ENCODE measurements at regions not wholly inside any gene's neighbourhood (a gene's known extent, or its start where the extent isn't known, plus 50 kb on each side); places are given as distances from the start of the nearest gene placed in this dataset.

GRCh38 chr11:113579292-113579940, 104.2 kb upstream of the DRD2 start:
- DNase-seq (ENCODE audit: low spot score) = no peak

- no peak for DNase-seq (ENCODE audit: low spot score)
These were observed 103.6 kb upstream of the DRD2 start for GRCh38 chr11:113578715-113579250.

GRCh38 chr11:113578033-113578380, 102.8 kb upstream of the DRD2 start:
- no peak for DNase-seq (ENCODE audit: low spot score)

DNA sequence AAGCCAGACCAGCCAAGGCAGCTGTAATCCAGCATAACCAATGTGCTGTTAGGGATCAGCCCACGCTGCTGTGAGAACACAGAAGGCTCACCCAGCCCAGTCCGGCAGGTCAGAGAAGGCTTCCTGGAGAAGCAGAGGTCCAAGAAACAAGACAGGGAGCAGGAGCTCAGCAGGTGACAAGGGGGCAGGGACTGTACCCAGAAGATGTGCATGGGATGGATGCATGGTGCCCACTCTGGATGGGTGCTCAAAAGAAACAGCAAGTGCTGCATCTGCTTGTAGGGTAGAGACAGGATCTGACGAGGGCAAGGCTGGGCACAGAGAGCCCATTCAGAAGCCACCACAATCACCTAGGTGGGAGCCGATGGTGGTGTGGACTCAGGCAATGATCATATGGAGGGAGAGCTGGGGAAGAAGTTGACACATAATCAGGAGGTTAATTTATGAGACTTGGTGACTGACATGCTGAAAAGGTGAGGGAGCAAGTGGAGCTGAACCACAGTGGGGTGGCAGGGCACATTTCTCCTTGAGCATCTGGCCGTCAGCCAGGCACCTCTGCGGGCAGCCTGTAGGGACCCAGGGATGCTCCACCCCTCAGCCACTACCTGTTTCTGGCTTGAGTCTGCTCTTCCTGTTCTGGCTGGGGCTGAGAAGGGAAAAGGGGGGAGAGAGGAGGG, 102.3 kb upstream of the DRD2 start:
- no peak for DNase-seq (ENCODE audit: low spot score)

DNA sequence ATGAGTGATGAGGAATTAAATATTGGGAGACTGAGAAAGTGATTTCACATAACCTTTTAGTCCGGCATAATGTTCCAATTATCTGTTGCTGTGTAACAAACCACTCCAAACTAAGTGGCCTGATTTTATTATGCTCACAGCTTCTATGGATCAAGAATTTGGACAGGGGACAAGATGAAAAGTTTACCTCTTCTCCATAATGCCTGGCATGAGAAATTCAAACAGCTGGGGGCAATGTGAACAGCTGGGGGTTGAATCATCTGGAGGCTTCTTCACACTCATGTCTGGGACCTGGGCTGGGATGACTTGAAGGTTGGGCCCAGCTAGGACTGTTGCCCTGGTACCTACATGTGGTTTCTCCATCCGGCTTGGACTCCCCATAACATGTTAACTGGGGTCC, 99.4 kb upstream of the DRD2 start:
- DNase-seq (ENCODE audit: low spot score) = peak; percentile 38

- DNase-seq (ENCODE audit: low spot score) = no peak
These were observed 99.0 kb upstream of the DRD2 start for GRCh38 chr11:113574171-113574570.

DNA sequence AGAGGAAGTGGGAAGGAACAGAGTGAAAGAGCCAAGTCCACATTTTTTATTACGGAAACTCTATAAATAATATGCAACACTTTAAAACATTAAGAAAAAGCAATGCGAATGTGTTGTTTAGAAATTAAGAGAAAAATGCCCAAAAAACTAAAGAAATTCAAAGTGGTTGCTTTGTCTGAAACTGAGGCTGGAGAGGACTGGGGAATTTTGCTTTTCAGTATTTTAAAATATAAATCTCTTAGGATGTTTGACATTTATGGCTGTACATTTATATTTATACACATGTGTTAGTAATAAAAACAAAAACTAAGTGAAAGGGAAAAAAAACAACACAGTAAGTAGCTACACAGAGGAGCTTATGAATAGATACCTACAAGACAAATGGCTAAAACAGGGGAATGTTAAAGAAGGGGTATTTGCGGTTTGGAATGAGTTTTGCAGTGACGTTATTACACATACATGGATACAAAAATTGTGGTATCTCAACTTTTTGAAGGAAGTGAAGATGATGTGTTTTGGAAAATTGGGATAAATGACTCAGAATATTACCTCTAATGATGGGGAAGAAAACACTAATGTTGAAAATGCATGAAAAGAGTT, 97.0 kb upstream of the DRD2 start:
- peak; percentile 43 for DNase-seq (ENCODE audit: low spot score)

- no peak for DNase-seq (ENCODE audit: low spot score)
These were observed 96.3 kb upstream of the DRD2 start for GRCh38 chr11:113571531-113571930.

- no peak for DNase-seq (ENCODE audit: low spot score)
These were observed 95.7 kb upstream of the DRD2 start for GRCh38 chr11:113570906-113571305.

GRCh38 chr11:113569391-113569790, 94.2 kb upstream of the DRD2 start:
- no peak for DNase-seq (ENCODE audit: low spot score)

DNA sequence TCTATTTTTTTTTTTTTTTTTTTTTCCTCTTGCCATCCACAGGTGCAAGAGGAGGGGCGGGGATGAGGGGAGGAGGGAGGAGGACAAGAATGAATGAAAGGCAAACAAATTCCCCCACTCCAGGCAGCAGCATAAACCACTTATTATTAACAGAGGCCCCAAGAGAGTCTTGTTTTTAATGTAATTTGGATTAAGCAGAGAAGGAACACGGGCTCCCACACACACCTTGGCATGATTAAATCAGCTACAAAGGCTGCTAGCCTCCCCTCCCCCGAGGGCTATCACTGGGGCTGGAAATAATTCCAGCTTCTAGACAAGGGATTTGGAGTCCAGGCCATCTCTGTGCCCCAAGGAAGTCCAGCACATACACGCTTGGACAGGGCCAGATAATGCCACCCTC, 93.4 kb upstream of the DRD2 start:
- DNase-seq (ENCODE audit: low spot score) = no peak

- DNase-seq (ENCODE audit: low spot score) = no peak
These were observed 92.8 kb upstream of the DRD2 start for GRCh38 chr11:113567867-113568544.

GRCh38 chr11:113567097-113567496, 91.9 kb upstream of the DRD2 start:
- no peak for DNase-seq (ENCODE audit: low spot score)

DNA sequence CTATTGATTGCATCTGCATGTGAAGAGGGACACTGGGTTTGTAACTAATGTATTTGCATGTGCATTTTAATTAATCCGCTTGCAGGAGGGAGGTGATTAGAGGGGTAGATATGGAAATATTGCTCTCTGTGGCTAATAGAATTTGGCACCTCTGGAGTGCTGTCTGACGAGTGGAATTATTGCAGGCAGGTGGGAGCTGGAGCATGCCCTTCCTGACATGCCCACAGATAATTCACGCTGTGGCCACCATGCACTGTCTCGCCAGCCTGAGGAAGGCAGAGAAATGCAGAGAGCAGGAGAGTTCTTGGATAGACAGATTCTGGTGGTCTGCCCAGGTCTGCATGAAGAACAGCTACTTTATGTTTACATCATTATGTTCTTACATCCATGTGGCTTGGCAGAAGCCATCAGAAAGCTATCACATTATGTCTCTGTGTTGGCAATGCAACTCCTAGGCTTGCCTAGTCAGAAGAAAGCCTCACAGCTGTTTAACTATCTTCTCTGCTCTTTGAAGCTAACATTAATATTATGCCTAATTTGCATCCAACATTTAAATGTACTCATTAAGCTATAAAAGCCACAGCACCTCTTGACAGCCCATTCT, 89.4 kb upstream of the DRD2 start:
- DNase-seq (ENCODE audit: low spot score) = no peak

DNA sequence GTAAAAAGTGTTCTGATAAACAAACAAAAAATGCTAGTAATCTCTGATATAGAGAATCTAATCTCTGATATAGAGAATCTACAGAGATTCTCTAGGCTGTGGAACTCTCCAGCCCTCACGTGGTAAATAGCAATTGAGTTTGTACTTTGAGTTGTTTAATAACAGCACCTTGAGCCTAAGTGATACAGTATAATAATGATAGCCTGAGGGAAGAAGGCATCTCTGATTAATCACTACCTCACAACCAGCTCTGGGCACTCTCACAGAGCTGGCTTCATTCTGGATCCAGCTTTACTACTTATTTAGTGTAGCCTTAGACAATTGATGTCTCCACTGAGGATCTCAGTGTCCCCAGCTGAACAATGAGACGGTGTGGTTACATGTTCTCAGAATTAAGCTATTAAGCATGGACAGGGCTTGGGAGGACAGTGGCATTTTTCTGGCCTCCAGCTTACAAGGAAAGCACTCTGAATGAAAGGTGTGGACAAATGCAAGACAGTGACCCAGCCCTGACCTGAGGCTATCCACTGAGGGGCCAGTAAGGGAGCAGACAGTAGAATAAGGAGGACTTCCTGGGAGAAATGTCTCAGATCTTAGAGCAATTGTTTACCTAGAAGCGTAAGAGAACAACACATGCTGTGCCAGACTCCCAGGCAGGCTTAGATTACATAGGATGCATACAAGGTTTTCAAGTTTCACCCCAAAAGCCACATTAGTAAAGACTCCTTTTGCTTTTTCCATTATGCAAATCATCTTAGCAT, 88.7 kb upstream of the DRD2 start:
- no peak for DNase-seq (ENCODE audit: low spot score)

- DNase-seq (ENCODE audit: low spot score) = peak; percentile 55
These were observed 87.8 kb upstream of the DRD2 start for GRCh38 chr11:113562981-113563461.

DNA sequence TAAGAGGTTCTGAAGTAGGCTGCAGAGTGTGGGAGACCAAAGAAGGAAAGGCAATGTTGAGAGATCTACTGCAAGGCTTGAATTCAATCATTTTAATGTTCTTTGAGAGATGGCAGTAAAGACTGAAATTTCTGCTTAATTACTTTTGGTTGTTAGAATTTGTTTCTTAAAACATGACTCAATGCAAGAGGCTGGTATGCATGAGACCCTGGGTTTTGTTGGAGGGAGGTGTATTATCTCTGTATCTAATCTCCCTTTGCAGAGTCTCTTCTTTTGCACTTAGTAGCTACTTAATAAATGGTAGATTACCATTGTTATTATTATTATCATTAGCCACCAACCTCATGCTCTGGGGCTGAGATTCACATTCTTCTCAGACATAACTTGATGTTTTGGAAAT, 87.4 kb upstream of the DRD2 start:
- DNase-seq (ENCODE audit: low spot score) = no peak

- no peak for DNase-seq (ENCODE audit: low spot score)
These were observed 82.7 kb upstream of the DRD2 start for GRCh38 chr11:113557926-113558325.

- DNase-seq (ENCODE audit: low spot score) = no peak
These were observed 80.8 kb upstream of the DRD2 start for GRCh38 chr11:113556036-113556435.

- no peak for DNase-seq (ENCODE audit: low spot score)
These were observed 79.9 kb upstream of the DRD2 start for GRCh38 chr11:113555071-113555619.

GRCh38 chr11:113554526-113554925, 79.3 kb upstream of the DRD2 start:
- DNase-seq (ENCODE audit: low spot score) = no peak
